BLaER1 treated with 17β-estradiol and CSF1 and Interleukin-3, amounts not matched to agents 10 nM and 100 nM (cell line): ENCODE measurements at regions not wholly inside any gene's neighbourhood (a gene's known extent, or its start where the extent isn't known, plus 50 kb on each side); places are given as distances from the start of the nearest gene placed in this dataset.
A peak's percentile ranks its signal among the peaks of the same experiment; 100 is the strongest.

ENCODE experiments used
- H3K27ac ChIP-seq, 11 experiments: shearing (Covaris generic); formaldehyde crosslinking; 2 replicates each; pipeline ENCODE4 v1.8.1; 2022
- H3K27me3 ChIP-seq, 11 experiments: shearing (Covaris generic); formaldehyde crosslinking; 2 replicates each; pipeline ENCODE4 v1.8.1; 2022
- H3K36me3 ChIP-seq, 11 experiments: shearing (Covaris generic); formaldehyde crosslinking; 2 replicates each; pipeline ENCODE4 v1.8.1; 2022
- H3K4me1 ChIP-seq, 10 experiments: shearing (Covaris generic); formaldehyde crosslinking; 2 replicates each; pipeline ENCODE4 v1.8.1; 2022
- H3K4me2 ChIP-seq, 11 experiments: shearing (Covaris generic); formaldehyde crosslinking; 2 replicates each; pipeline ENCODE4 v1.8.1; 2022
- H3K4me3 ChIP-seq, 10 experiments: shearing (Covaris generic); formaldehyde crosslinking; 2 replicates each; pipeline ENCODE4 v1.8.1; 2022
- H3K9ac ChIP-seq, 11 experiments: shearing (Covaris generic); formaldehyde crosslinking; 2 replicates each; pipeline ENCODE4 v1.8.1; 2022
- H3K9me3 ChIP-seq, 11 experiments: shearing (Covaris generic); formaldehyde crosslinking; replicated peaks in 1 of 11; 2 replicates each; pipeline ENCODE4 v1.8.1; 2022
- H4K20me1 ChIP-seq, 11 experiments: shearing (Covaris generic); formaldehyde crosslinking; 2 replicates each; pipeline ENCODE4 v1.8.1; 2022
- Cebpa-rat ChIP-seq, 11 experiments: shearing (Covaris generic); IDR thresholded peaks; 2 replicates each; pipeline ENCODE4 v1.8.1; 2022

DNA sequence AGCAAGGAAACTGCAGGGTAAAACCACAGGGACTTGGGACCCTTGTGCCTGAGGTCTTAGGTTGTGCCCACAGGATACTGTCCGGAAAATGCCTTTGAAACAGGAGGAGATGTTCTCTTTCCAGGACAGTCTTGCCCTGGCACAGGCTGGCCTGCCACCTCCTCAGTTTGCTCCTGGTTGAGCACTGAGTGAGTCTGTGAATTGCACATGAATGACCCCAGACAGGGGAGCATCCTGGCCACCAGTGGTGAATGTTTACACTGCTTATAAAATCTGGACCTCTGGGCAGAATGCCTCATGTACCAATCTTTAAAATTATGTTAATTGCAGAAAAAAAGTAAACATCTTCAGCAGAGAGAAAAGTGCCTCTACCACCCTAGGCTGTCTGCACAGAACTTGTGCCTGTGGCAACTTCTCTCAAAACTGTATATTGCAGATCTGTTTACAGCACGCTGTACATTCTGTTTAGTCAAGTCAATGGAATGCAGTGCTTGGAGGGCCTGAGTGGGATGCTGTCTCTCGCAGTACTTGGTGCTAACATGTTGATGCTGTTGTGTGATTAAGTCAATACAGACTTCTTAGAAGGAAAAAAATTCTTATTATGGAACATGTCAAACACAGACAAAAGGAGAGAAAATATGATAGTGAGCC lies 242.1 kb downstream of the SOD2 start:
- no peaks in the 10 kb centered on the region for H3K27me3 ChIP-seq
- H3K36me3 ChIP-seq: no peaks in the 10 kb centered on the region
- H4K20me1 ChIP-seq: no peaks in the 10 kb centered on the region
- peaks cover 0 to 6% (median 0%) of the 10 kb centered on the region in 10 experiments; a peak in 6 of 20 replicates for H3K4me1 ChIP-seq
- no peak overlapping the region for H3K4me3 ChIP-seq
- H3K27ac ChIP-seq: no peak overlapping the region
- no peak for TF ChIP-seq Cebpa-rat (IDR thresholded peaks at IDR 0.05)
- H3K9ac ChIP-seq: no peak overlapping the region
- H3K4me2 ChIP-seq: no peak overlapping the region
- H3K9me3 ChIP-seq: peaks cover 0 to 3% (median 0%) of the 10 kb centered on the region in 11 experiments; a peak in 1 of 22 replicates

DNA sequence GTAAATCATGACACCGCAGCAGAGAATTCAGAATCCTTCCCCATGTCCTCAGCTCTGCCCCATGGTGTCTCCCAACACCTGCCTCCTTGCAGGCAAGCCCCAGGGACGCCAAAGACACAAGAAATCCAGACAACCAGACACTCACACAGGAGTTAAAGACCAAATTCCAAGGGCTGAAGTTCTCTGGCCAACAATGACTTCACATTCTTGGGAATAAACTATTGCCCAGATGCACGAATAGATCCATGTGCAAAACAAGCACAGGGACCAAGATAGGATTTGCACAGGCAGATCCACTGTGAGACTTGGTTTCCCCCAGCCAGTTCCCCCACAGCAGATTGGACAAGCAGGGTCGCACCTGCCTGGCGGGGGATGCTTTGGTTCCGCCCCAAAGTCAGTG lies 246.7 kb downstream of the SOD2 start:
- no peak overlapping the region for H3K4me3 ChIP-seq
- TF ChIP-seq Cebpa-rat (IDR thresholded peaks at IDR 0.05): no peak
- no peak overlapping the region for H3K27ac ChIP-seq
- H3K4me1 ChIP-seq: 0 out of 20 replicates have a peak, but pooled peaks cover 0 to 5% (median 0%) of the 10 kb centered on the region in 10 experiments
- H4K20me1 ChIP-seq: no peaks in the 10 kb centered on the region
- H3K36me3 ChIP-seq: no peaks in the 10 kb centered on the region
- H3K27me3 ChIP-seq: peaks cover 0 to 18% (median 8%) of the 10 kb centered on the region in 11 experiments; a peak in 8 of 22 replicates
- H3K9ac ChIP-seq: no peak overlapping the region
- peaks cover 0 to 7% (median 0%) of the 10 kb centered on the region in 11 experiments; a peak in 1 of 22 replicates for H3K9me3 ChIP-seq
- no peak overlapping the region for H3K4me2 ChIP-seq

DNA sequence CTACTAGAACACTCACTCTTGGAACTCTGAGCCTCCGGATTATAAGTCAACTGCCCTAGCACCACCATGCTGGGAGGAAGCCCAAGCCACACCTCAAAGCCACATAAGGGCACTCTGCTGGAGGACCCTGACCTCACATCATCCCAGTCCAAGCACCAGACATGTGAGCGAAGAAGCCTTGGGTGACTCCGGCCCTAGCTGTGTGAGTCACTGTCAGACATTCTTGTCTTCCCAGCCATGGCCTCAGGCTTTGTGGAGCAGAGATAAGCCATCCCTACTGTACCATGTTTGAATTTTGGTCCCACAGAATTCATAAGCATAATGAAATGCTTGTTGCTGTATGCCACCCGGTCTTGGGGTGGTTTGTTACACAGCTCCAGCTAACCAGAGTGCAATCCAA lies 247.7 kb downstream of the SOD2 start:
- Histone ChIP-seq H3K27me3 (peaks cover 0 to 18% (median 8%) of the 10 kb centered on the region in 11 experiments; a peak in 8 of 22 replicates), H3K4me3 (no peak overlapping the region), H3K4me1 (peaks cover 0 to 6% (median 0%) of the 10 kb centered on the region in 10 experiments; a peak in 2 of 20 replicates), H4K20me1 (no peaks in the 10 kb centered on the region), H3K36me3 (no peaks in the 10 kb centered on the region), H3K4me2 (no peak overlapping the region), H3K9ac (no peak overlapping the region), H3K27ac (no peak overlapping the region), H3K9me3 (peaks cover 0 to 7% (median 0%) of the 10 kb centered on the region in 11 experiments; a peak in 1 of 22 replicates)
- TF ChIP-seq Cebpa-rat (IDR thresholded peaks at IDR 0.05): no peak

DNA sequence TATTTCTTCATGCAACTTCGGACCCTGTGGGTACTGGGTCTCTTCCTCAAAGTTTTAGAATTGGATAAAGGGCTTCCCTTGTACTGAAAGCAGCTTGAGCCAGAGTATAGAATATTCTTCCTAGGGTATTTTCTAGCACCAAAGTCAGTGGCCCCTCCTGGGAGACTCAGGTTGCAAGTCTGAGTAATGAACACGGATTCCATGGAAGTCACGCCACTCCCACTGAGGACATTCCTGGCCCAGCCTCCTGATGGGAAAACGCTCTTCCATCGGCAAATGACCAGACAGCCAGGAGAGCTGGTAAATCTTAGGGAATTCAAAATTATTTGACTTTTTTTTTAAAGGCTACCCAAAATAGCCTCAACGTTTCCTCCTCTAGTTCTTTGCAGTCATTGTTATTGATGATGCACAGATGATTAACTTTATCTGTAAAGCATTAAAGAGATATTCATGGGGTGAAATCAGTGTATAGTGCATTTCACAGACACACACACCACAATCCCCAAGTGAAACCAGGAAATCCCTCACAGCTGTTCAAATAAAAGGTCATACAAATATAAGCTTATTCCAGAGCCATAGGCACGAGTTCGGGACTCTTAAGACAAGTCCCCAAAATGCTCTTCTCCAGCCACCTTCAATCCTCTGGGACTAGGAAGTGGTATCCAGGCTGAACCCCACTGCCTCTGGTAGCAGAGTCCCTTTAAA lies 248.8 kb downstream of the SOD2 start:
- no peaks in the 10 kb centered on the region for H4K20me1 ChIP-seq
- peaks cover 0 to 7% (median 0%) of the 10 kb centered on the region in 11 experiments; a peak in 1 of 22 replicates for H3K9me3 ChIP-seq
- no peaks in the 10 kb centered on the region for H3K36me3 ChIP-seq
- H3K4me2 ChIP-seq: peak overlapping the region in 1 of 11 experiments; percentile 19; a peak in 2 of 22 replicates
- peaks cover 0 to 6% (median 0%) of the 10 kb centered on the region in 10 experiments; a peak in 2 of 20 replicates for H3K4me1 ChIP-seq
- no peak overlapping the region for H3K4me3 ChIP-seq
- H3K27me3 ChIP-seq: peaks cover 0 to 18% (median 8%) of the 10 kb centered on the region in 11 experiments; a peak in 8 of 22 replicates
- H3K9ac ChIP-seq: no peak overlapping the region
- TF ChIP-seq Cebpa-rat (IDR thresholded peaks at IDR 0.05): no peak
- H3K27ac ChIP-seq: no peak overlapping the region

DNA sequence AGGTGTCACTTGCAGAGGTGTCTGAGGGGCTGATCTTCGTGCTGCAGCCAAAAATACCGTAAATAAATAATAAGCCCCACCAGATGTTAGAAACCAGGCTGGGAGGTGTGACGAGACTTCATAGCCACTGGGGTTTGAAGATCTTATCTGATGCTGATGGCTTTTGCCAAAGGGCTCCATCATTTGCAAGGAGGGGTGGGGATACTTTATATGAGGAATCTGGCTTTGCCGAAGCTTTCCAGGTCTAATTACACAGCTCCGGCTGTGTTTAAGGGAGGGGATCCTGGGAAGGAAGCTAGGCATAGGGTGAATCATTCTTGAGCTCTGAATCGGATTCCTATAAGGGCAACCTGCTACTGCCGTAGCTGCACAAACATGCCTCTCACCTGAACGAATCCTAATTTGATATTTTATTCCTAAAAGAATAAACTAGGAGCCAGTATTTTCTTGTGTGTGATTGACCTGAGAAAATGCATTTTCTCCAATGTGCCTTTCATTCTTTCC lies 249.6 kb downstream of the SOD2 start:
- no peak overlapping the region for H3K9ac ChIP-seq
- H3K9me3 ChIP-seq: peaks cover 0 to 7% (median 0%) of the 10 kb centered on the region in 11 experiments; a peak in 1 of 22 replicates
- no peak overlapping the region for H3K27ac ChIP-seq
- H3K4me3 ChIP-seq: no peak overlapping the region
- H4K20me1 ChIP-seq: no peaks in the 10 kb centered on the region
- H3K4me1 ChIP-seq: peaks cover 0 to 6% (median 0%) of the 10 kb centered on the region in 10 experiments; a peak in 2 of 20 replicates
- no peak overlapping the region for H3K4me2 ChIP-seq
- no peaks in the 10 kb centered on the region for H3K36me3 ChIP-seq
- H3K27me3 ChIP-seq: peaks cover 0 to 18% (median 8%) of the 10 kb centered on the region in 11 experiments; a peak in 8 of 22 replicates
- TF ChIP-seq Cebpa-rat (IDR thresholded peaks at IDR 0.05): no peak

DNA sequence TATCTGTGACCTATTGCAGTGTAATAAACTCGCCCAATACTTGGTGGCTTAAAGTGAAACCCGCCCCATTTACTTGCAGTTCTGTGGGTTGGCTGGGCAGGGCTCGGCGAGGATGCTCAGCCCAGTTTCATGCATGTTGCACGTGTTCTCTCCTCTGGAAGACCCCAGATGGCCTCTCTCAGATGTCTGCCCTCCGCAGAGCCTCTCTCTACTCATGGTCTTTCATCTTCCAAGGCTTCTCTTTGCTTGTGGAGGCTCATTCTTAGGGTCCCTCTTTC lies 251.4 kb downstream of the SOD2 start:
- Histone ChIP-seq H3K9me3 (peaks cover 0 to 7% (median 0%) of the 10 kb centered on the region in 11 experiments; a peak in 1 of 22 replicates), H3K9ac (no peak overlapping the region), H3K27ac (no peak overlapping the region), H3K4me1 (peaks cover 0 to 6% (median 0%) of the 10 kb centered on the region in 10 experiments; a peak in 2 of 20 replicates), H3K27me3 (peaks cover 0 to 18% (median 8%) of the 10 kb centered on the region in 11 experiments; a peak in 8 of 22 replicates), H3K4me3 (no peak overlapping the region), H4K20me1 (no peaks in the 10 kb centered on the region), H3K4me2 (no peak overlapping the region), H3K36me3 (no peaks in the 10 kb centered on the region)
- no peak for TF ChIP-seq Cebpa-rat (IDR thresholded peaks at IDR 0.05)

DNA sequence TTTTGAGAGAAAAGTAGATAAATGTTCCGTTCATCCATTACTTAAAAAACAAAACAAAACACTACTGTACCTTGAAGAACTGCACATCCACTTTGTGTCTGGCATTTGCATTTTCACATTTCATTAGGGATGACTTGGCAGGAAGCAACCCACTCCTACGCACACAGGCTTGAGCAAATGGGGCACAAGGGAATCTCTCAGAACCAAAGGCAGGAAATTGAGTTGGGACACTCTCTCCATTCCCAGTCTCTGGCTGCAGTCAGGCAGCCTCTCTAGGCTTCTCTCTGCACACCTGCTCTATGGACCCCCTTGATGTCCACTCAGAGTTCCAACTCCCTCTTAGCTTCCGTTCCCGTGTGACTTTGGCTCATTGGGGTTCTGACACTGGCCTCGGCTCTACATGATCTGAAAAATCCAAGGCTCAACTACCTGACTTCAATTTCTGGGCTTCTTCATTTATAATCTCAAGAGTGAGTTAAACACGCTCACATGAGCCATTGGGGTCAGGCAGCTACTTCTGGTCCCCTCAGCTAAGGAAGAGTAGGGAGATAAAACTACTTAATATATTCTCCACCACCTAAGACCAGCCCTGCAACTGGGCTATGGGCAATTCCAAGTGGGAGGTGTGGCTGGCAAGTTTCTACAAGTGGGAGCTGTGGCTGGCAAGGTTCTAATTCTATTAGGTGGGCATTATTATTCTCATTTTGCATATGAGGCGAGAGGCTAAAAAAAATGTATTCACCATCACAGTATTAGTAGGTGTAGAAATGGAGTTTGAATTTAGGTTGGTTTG lies 251.9 kb downstream of the SOD2 start:
- TF ChIP-seq Cebpa-rat (IDR thresholded peaks at IDR 0.05): no peak
- no peaks in the 10 kb centered on the region for H4K20me1 ChIP-seq
- peaks cover 0 to 7% (median 0%) of the 10 kb centered on the region in 11 experiments; a peak in 1 of 22 replicates for H3K9me3 ChIP-seq
- no peaks in the 10 kb centered on the region for H3K36me3 ChIP-seq
- H3K27me3 ChIP-seq: peaks cover 0 to 18% (median 8%) of the 10 kb centered on the region in 11 experiments; a peak in 8 of 22 replicates
- H3K9ac ChIP-seq: no peak overlapping the region
- H3K27ac ChIP-seq: no peak overlapping the region
- H3K4me2 ChIP-seq: peak overlapping the region in 1 of 11 experiments; percentile 27; a peak in 2 of 22 replicates
- H3K4me3 ChIP-seq: no peak overlapping the region
- peaks cover 0 to 6% (median 0%) of the 10 kb centered on the region in 10 experiments; a peak in 2 of 20 replicates for H3K4me1 ChIP-seq

DNA sequence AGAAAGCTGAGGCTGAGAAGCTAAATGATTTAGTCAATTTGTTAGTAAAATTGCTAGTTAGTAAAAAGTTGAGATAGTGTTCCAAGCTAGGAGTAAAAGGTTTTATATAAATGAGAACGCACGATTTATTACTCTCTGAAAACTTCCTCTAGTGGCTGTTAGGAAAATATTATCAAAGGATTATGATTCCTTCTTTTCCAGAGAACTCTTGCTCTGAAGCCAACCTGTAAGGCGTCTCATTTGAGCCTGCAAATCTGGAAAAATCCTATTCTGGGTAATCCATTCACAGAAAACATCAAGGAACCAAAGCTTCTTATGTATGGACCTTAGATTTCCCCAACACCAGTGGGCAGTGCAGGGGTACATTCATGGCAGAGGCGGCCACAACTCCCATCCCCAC lies 252.7 kb downstream of the SOD2 start:
- no peak for TF ChIP-seq Cebpa-rat (IDR thresholded peaks at IDR 0.05)
- Histone ChIP-seq H3K9me3 (peaks cover 0 to 9% (median under 1%) of the 10 kb centered on the region in 11 experiments; a peak in 5 of 22 replicates), H4K20me1 (no peaks in the 10 kb centered on the region), H3K36me3 (no peaks in the 10 kb centered on the region), H3K9ac (no peak overlapping the region), H3K4me3 (no peak overlapping the region), H3K4me2 (no peak overlapping the region), H3K27me3 (peaks cover 0 to 18% (median 8%) of the 10 kb centered on the region in 11 experiments; a peak in 8 of 22 replicates), H3K4me1 (peaks cover 0 to 6% (median 0%) of the 10 kb centered on the region in 10 experiments; a peak in 2 of 20 replicates), H3K27ac (no peak overlapping the region)
